ENCODE measurements at regions not wholly inside any gene's neighbourhood (a gene's known extent, or its start where the extent isn't known, plus 50 kb on each side); places are given as distances from the start of the nearest gene placed in this dataset.
"Not testable (repeated sequence)": the region's sequence is repeated elsewhere in the genome, so short reads cannot be mapped to it uniquely, and the experiment has no call there.

GRCh38 chr10:31678575-31679516 is 249.8 kb downstream of the ARHGAP12 start:
- DNase-seq = no peak

- no peak for DNase-seq
Measured at GRCh38 chr10:31678139-31678536, 250.5 kb downstream of the ARHGAP12 start.

- DNase-seq = no peak
Measured at GRCh38 chr10:31677195-31678138, 251.2 kb downstream of the ARHGAP12 start.

- no peak for DNase-seq
Measured at GRCh38 chr10:31675726-31676125, 252.9 kb downstream of the ARHGAP12 start.

GRCh38 chr10:31669357-31669756 is 259.3 kb downstream of the ARHGAP12 start:
- DNase-seq = no peak

GRCh38 chr10:31668326-31668725 is 260.3 kb downstream of the ARHGAP12 start:
- no peak for DNase-seq

- DNase-seq = not testable (repeated sequence)
Measured at GRCh38 chr10:31665764-31666279, 262.8 kb downstream of the ARHGAP12 start.

GRCh38 chr10:31664803-31665202 is 263.8 kb downstream of the ARHGAP12 start:
- DNase-seq = no peak

GRCh38 chr10:31664071-31664470 is 264.6 kb downstream of the ARHGAP12 start:
- not testable (repeated sequence) for DNase-seq

- DNase-seq = peak; percentile 80
Measured at GRCh38 chr10:31660300-31660699, 268.3 kb downstream of the ARHGAP12 start.

- no peak for DNase-seq
Measured at GRCh38 chr10:31659665-31660064, 269.0 kb downstream of the ARHGAP12 start.

GRCh38 chr10:31657434-31657872 is 271.2 kb downstream of the ARHGAP12 start:
- DNase-seq = no peak

- DNase-seq = no peak
Measured at GRCh38 chr10:31656851-31657433, 271.7 kb downstream of the ARHGAP12 start.

- DNase-seq = no peak
Measured at GRCh38 chr10:31652038-31652437, 276.6 kb downstream of the ARHGAP12 start.

- DNase-seq = no peak
Measured at GRCh38 chr10:31650010-31650409, 278.6 kb downstream of the ARHGAP12 start.

- DNase-seq = no peak
Measured at GRCh38 chr10:31648966-31649365, 279.7 kb downstream of the ARHGAP12 start.

- DNase-seq = no peak
Measured at GRCh38 chr10:31647861-31648260, 280.8 kb downstream of the ARHGAP12 start.

GRCh38 chr10:31646519-31646918 is 282.1 kb downstream of the ARHGAP12 start:
- no peak for DNase-seq

GRCh38 chr10:31645786-31646185 is 282.8 kb downstream of the ARHGAP12 start:
- no peak for DNase-seq

GRCh38 chr10:31644931-31645633 is 283.5 kb downstream of the ARHGAP12 start:
- DNase-seq = no peak

- no peak for DNase-seq
Measured at GRCh38 chr10:31642281-31642680, 286.4 kb downstream of the ARHGAP12 start.

- no peak for DNase-seq
Measured at GRCh38 chr10:31635415-31636065, 293.1 kb downstream of the ARHGAP12 start.

Data from NCI-H526 treated with DMSO at 0.1 percent for 48 hours (cell line).